Type B pancreatic cell (in vitro differentiated cells): ENCODE measurements at regions not wholly inside any gene's neighbourhood (a gene's known extent, or its start where the extent isn't known, plus 50 kb on each side); places are given as distances from the start of the nearest gene placed in this dataset.

ENCODE experiments used
- DNase-seq: peaks from one replicate; pipeline ENCODE4 v3.0.0; 2021; ENCODE audit warnings: mixed read lengths; ENCODE audit not compliant: unreplicated experiment; ENCODE audit errors: extremely low spot score
- H3K27ac Mint-ChIP-seq: 2 replicates; pipeline ENCODE4 v1.8.0; 2021; ENCODE audit warnings: mild to moderate bottlenecking, mixed read lengths
- H3K27me3 Mint-ChIP-seq: 2 replicates; pipeline ENCODE4 v1.8.0; 2021; ENCODE audit warnings: mixed read lengths
- H3K36me3 Mint-ChIP-seq: 2 replicates; pipeline ENCODE4 v1.8.0; 2021; ENCODE audit warnings: mixed read lengths
- H3K4me1 Mint-ChIP-seq: one replicate; pipeline ENCODE4 v1.8.0; 2021; ENCODE audit warnings: mixed read lengths; ENCODE audit not compliant: unreplicated experiment
- H3K4me3 Mint-ChIP-seq: 2 replicates; pipeline ENCODE4 v1.8.0; 2021; ENCODE audit warnings: mild to moderate bottlenecking, mixed read lengths
- H3K9me3 Mint-ChIP-seq: 2 replicates; pipeline ENCODE4 v1.8.0; 2021; ENCODE audit warnings: mixed read lengths
- CTCF ChIP-seq: fragments of 200-600 bp; sonication (generic); conservative IDR thresholded peaks from 2 replicates; pipeline ENCODE4 v1.5.0; 2021; ENCODE audit warnings: antibody characterized with exemption, mild to moderate bottlenecking

DNA sequence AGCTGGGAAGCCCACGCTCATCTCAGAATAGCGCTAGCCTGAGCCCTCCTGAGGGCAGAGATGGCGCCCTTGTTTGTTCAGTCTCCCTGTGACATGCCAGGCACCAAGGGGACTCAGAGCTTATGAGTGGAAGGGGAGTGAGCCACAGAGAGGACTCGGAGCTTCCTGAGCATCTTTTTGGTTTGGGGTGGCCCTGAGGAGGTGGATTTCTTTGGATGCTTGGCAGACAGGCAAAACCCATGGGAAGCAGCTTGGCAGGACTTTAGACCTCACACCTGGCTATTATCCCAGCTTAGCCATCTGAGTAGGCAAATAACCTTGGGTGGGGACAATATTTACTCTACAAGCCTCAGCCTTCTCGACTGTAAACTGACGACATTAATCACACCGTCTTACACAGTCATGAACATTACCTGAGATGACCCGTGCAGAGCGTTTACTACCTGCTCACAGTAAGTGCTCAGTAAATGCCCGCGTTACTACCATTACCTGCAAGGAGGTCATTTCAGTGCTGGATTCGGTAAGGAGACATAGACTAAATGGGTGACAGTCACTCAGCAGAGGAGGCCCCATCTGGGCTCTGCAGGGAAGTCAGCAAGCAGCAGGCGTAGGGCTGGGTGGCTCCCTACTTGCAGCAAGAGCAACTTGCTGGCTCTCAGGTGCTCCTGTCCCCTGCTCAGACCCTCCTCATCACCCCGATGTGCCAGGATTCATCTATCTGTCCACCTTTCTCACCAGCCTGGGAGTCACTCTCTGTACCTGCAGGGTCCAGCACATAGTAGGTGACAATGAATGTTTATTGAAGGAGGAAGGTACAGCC is 54.9 kb downstream of the KLHDC7A start:
- no peak for TF ChIP-seq CTCF
- Mint-ChIP-seq H3K4me1 (no peaks in the 10 kb centered on the region), H3K27me3 (peaks cover 59% of the 10 kb centered on the region), H3K36me3 (no peaks in the 10 kb centered on the region), H3K27ac (peak overlapping the region; percentile 70), H3K9me3 (no peaks in the 10 kb centered on the region), H3K4me3 (no peak overlapping the region)
- DNase-seq, result peak; percentile 64

- Mint-ChIP-seq H3K36me3 (no peaks in the 10 kb centered on the region), H3K9me3 (no peaks in the 10 kb centered on the region), H3K4me1 (no peaks in the 10 kb centered on the region), H3K4me3 (no peak overlapping the region), H3K27me3 (peaks cover 58% of the 10 kb centered on the region), H3K27ac (peak overlapping the region; percentile 70)
- no peak for TF ChIP-seq CTCF
- peak; percentile 34 for DNase-seq
Measured at GRCh38 chr1:18536356-18536755, 55.6 kb downstream of the KLHDC7A start.

DNA sequence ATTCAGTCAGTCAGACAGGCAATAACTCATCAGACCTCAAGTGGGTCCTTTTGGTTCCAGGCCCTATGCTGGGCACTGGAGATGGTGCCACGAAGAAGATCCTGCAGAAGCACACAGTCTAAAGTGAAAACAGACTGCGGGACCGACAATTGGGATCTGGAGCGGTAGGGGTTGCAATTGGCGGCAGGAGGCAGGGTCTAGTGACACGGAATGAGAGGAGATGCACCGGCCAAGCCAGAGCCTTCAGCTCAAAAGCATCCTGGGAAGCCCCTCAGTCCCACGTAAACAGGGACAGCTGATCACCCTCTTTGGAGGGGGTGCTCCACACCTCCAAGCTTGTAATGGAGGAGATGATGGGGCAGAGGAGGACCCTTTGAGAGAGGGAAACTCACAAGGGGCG is 56.2 kb downstream of the KLHDC7A start:
- Mint-ChIP-seq H3K4me1 (no peaks in the 10 kb centered on the region), H3K27me3 (peaks cover 58% of the 10 kb centered on the region), H3K4me3 (no peak overlapping the region), H3K27ac (peak overlapping the region; percentile 70), H3K36me3 (no peaks in the 10 kb centered on the region), H3K9me3 (no peaks in the 10 kb centered on the region)
- no peak for TF ChIP-seq CTCF
- DNase-seq, result peak; percentile 31

DNA sequence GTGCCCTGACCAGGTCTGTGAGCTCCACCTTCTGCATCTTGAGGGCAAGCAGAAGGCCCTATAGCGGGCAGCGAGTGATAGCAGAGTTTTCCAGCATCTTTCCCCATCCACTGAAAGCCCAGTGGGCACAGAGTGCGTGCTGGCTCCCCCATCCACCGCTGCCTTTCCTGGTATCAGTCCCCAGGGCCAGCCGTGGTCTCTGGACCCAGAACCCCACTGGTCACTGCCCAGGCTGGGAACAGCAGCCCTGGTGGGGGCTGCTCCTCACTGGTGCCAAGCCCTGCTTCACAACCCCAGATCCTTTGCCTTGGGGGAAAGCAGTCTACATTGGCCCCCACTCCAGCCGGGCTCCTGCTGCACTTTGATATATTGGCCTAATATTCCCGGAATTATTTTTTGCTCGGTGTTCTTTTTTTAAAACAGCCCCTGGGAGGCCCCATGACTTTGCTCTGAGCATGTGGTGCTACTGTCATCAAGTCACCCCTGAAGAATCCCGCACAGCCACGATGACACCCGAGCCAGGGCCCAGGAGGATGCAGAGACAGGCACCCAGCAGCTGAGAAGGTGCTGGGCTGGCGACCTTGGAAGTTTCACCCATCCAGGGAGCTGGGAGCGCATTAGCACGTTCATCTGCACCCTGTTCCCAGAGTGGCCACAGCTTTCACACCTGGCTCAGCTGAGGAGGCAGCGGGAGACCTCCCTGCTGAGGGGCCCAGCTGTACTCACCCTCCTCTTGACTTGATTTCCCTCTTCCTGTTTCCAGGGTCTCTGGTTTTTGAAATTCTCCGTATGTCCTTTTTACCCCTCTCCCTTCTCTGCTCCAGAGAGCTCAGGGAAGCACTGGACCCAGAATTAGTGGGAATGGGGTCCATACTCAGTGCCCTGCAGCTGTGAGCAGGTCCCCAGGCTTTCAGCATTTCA is 56.9 kb downstream of the KLHDC7A start:
- no peaks in the 10 kb centered on the region for H3K36me3 Mint-ChIP-seq
- H3K9me3 Mint-ChIP-seq, result no peaks in the 10 kb centered on the region
- peaks cover 64% of the 10 kb centered on the region for H3K27me3 Mint-ChIP-seq
- H3K4me1 Mint-ChIP-seq, result peaks cover 6% of the 10 kb centered on the region
- peak; percentile 60 for DNase-seq
- no peak overlapping the region for H3K4me3 Mint-ChIP-seq
- no peak overlapping the region for H3K27ac Mint-ChIP-seq
- TF ChIP-seq CTCF, result no peak

GRCh38 chr1:18539171-18539570 is 58.4 kb downstream of the KLHDC7A start:
- TF ChIP-seq CTCF, result no peak
- H3K4me3 Mint-ChIP-seq, result no peak overlapping the region
- H3K27ac Mint-ChIP-seq, result no peak overlapping the region
- H3K9me3 Mint-ChIP-seq, result peaks cover 7% of the 10 kb centered on the region
- peaks cover 69% of the 10 kb centered on the region for H3K27me3 Mint-ChIP-seq
- peaks cover 6% of the 10 kb centered on the region for H3K4me1 Mint-ChIP-seq
- DNase-seq, result peak; percentile 22
- no peaks in the 10 kb centered on the region for H3K36me3 Mint-ChIP-seq
